Type B pancreatic cell (in vitro differentiated cells): ENCODE measurements at regions not wholly inside any gene's neighbourhood (a gene's known extent, or its start where the extent isn't known, plus 50 kb on each side); places are given as distances from the start of the nearest gene placed in this dataset.

ENCODE experiments used
- DNase-seq: peaks from one replicate; pipeline ENCODE4 v3.0.0; 2021; ENCODE audit warnings: mixed read lengths; ENCODE audit not compliant: unreplicated experiment; ENCODE audit errors: extremely low spot score
- H3K27ac Mint-ChIP-seq: 2 replicates; pipeline ENCODE4 v1.8.0; 2021; ENCODE audit warnings: mild to moderate bottlenecking, mixed read lengths
- H3K27me3 Mint-ChIP-seq: 2 replicates; pipeline ENCODE4 v1.8.0; 2021; ENCODE audit warnings: mixed read lengths
- H3K36me3 Mint-ChIP-seq: 2 replicates; pipeline ENCODE4 v1.8.0; 2021; ENCODE audit warnings: mixed read lengths
- H3K4me1 Mint-ChIP-seq: one replicate; pipeline ENCODE4 v1.8.0; 2021; ENCODE audit warnings: mixed read lengths; ENCODE audit not compliant: unreplicated experiment
- H3K4me3 Mint-ChIP-seq: 2 replicates; pipeline ENCODE4 v1.8.0; 2021; ENCODE audit warnings: mild to moderate bottlenecking, mixed read lengths
- H3K9me3 Mint-ChIP-seq: 2 replicates; pipeline ENCODE4 v1.8.0; 2021; ENCODE audit warnings: mixed read lengths
- CTCF ChIP-seq: fragments of 200-600 bp; sonication (generic); conservative IDR thresholded peaks from 2 replicates; pipeline ENCODE4 v1.5.0; 2021; ENCODE audit warnings: antibody characterized with exemption, mild to moderate bottlenecking

DNA sequence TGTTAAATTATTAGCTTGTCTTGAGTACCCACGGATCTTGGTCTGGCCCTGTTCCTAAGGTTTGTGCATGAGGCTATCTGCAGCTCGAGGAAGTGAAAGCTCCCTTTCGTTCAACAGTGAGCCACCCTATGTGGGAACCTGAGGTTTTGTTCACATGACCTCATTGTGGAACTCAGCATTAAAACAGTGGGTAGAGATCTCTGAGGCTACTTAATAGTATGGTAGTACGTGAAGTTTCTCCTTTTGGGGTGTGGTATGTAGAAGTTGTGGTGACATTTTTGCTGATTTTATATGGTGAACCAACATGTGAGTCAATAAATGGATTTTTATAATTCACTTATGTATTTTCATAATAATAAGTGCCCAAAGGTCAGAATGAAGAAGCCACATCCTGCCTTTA lies 252.7 kb upstream of the FERD3L start:
- H3K36me3 Mint-ChIP-seq: no peaks in the 10 kb centered on the region
- H3K27ac Mint-ChIP-seq: no peak overlapping the region
- peaks cover 15% of the 10 kb centered on the region for H3K4me1 Mint-ChIP-seq
- DNase-seq: no peak
- no peaks in the 10 kb centered on the region for H3K9me3 Mint-ChIP-seq
- no peak overlapping the region for H3K4me3 Mint-ChIP-seq
- H3K27me3 Mint-ChIP-seq: no peaks in the 10 kb centered on the region
- no peak for TF ChIP-seq CTCF

GRCh38 chr7:19392246-19392645 lies 247.0 kb upstream of the FERD3L start:
- Mint-ChIP-seq H3K27me3 (no peaks in the 10 kb centered on the region), H3K4me3 (no peak overlapping the region), H3K9me3 (peaks cover 4% of the 10 kb centered on the region), H3K27ac (no peak overlapping the region), H3K4me1 (no peaks in the 10 kb centered on the region), H3K36me3 (no peaks in the 10 kb centered on the region)
- TF ChIP-seq CTCF: no peak
- no peak for DNase-seq

GRCh38 chr7:19390795-19391194 lies 245.6 kb upstream of the FERD3L start:
- H3K4me3 Mint-ChIP-seq: no peak overlapping the region
- H3K27me3 Mint-ChIP-seq: no peaks in the 10 kb centered on the region
- H3K36me3 Mint-ChIP-seq: no peaks in the 10 kb centered on the region
- no peak overlapping the region for H3K27ac Mint-ChIP-seq
- TF ChIP-seq CTCF: no peak
- no peaks in the 10 kb centered on the region for H3K4me1 Mint-ChIP-seq
- no peak for DNase-seq
- peaks cover 4% of the 10 kb centered on the region for H3K9me3 Mint-ChIP-seq

DNA sequence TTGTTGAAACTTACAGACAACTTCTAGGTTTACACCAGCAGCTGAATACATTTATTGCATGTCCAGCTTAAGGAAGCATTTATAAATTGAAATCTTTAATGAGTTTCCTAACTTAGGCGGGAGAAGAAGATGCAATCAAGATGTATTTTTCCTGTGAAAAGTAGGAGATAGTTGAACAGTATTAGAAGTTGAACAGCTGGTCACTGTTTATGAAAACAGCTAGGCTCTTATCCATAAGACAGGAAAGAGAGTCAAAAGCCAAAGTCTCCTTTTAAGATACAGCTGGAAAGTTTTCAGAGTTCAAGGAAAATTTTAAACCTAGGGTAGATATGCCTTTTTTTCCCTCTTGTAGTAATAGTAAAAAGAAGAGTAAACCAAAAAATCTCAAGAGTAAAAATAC lies 236.1 kb upstream of the FERD3L start:
- Mint-ChIP-seq H3K27ac (no peak overlapping the region), H3K9me3 (peaks cover under 1% of the 10 kb centered on the region), H3K36me3 (no peaks in the 10 kb centered on the region), H3K27me3 (no peaks in the 10 kb centered on the region), H3K4me3 (no peak overlapping the region), H3K4me1 (peaks cover 19% of the 10 kb centered on the region)
- no peak for DNase-seq
- no peak for TF ChIP-seq CTCF

DNA sequence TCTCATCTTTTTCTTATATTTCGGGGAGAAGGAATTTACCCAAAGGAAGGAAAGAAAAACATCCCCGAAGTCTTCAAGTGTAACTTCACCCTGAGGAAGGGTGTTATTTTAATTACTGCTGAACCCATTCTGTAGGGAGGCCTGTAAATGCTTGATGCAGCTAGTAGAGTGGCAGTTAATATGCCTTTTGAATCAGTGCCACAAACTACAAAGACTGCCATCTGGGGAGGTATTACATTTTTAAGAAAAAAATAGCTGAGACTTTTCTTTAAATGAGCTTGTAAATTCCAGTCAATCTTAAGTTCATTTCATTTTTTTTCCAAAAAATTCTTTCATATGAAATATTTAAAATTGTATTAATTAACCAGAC lies 233.1 kb upstream of the FERD3L start:
- no peaks in the 10 kb centered on the region for H3K36me3 Mint-ChIP-seq
- peaks cover 19% of the 10 kb centered on the region for H3K4me1 Mint-ChIP-seq
- DNase-seq: no peak
- TF ChIP-seq CTCF: no peak
- peaks cover 6% of the 10 kb centered on the region for H3K9me3 Mint-ChIP-seq
- no peaks in the 10 kb centered on the region for H3K27me3 Mint-ChIP-seq
- no peak overlapping the region for H3K4me3 Mint-ChIP-seq
- no peak overlapping the region for H3K27ac Mint-ChIP-seq

GRCh38 chr7:19377611-19378344 lies 232.6 kb upstream of the FERD3L start:
- no peak overlapping the region for H3K27ac Mint-ChIP-seq
- DNase-seq: no peak
- H3K4me1 Mint-ChIP-seq: peaks cover 15% of the 10 kb centered on the region
- peak overlapping the region; percentile 37 for H3K4me3 Mint-ChIP-seq
- H3K36me3 Mint-ChIP-seq: no peaks in the 10 kb centered on the region
- H3K9me3 Mint-ChIP-seq: peaks cover 6% of the 10 kb centered on the region
- no peak for TF ChIP-seq CTCF
- H3K27me3 Mint-ChIP-seq: no peaks in the 10 kb centered on the region
